GM19023 (cell line): ENCODE measurements at regions not wholly inside any gene's neighbourhood (a gene's known extent, or its start where the extent isn't known, plus 50 kb on each side); places are given as distances from the start of the nearest gene placed in this dataset.
"Not testable (repeated sequence)": the region's sequence is repeated elsewhere in the genome, so short reads cannot be mapped to it uniquely, and the experiment has no call there.

Source experiments
- ATAC-seq: cut with Tn5 transposase; IDR thresholded peaks from one replicate; pipeline ENCODE4 v1.9.1; 2021; ENCODE audit warnings: mild to moderate bottlenecking, moderate library complexity; ENCODE audit not compliant: unreplicated experiment

DNA sequence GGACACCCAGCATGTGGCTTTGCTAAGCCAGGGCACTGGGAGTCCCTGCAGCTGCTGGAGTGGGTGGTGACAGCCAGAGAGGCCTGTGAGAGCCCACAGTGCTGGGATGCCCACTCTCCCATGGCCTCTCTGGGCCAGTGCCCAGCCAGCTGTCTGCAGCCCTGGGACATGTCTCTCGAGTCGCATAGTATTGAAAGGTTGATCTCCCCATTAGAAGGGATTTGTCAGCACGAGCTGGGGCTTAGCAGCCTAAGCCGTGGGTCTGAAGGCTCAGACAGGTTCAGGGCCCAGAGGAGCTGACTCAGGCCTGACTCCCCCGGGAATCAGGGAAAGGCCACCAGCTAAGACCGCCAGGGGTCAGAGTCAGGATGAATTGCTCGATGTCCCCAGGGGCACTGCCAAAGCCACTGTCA, 53.5 kb downstream of the FOXD2 start:
- ATAC-seq: no peak

GRCh38 chr1:47495176-47495713, 57.4 kb downstream of the FOXD2 start:
- no peak for ATAC-seq

DNA sequence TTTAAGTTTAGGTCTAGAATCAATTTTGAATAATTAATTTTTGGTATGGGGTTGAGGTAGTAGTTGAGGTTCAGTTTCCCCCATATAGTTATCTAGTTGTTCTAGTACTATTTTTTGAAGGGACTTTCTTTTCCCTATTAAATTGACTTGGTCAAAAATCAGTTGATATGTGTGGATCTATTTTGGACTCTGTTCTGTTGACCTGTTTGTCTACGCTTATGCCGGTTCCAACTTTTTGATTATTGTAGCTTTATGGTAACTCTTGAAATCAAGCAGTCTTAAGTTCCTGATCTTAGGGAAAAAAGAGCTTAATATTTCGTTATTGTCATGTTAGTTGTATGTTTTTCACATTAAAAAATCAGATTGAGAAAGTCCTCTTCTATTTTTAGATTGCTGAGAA, 60.7 kb downstream of the FOXD2 start:
- no peak for ATAC-seq

DNA sequence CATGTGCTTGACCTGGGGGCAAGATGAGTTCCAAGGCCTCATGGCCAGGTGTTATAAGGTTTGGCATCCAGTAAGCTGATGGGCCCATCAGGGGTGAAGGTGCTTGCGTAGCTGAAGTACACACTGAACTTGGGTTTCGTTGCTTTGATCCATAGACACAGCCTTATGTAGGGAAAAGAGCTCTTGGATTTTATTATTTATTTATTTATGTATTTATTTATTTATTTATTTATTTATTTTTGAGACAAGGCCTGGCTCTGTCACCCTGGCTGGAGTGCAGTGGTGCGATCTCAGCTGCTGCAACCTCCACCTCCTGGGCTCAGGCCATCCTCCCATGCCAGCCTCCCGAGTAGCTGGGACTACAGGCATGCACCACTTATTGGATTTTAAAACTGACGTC, 63.2 kb downstream of the FOXD2 start:
- no peak for ATAC-seq

- no peak for ATAC-seq
Measured at GRCh38 chr1:47502746-47503370, 65.0 kb downstream of the FOXD2 start.

GRCh38 chr1:47504840-47505239, 67.0 kb downstream of the FOXD2 start:
- not testable (repeated sequence) for ATAC-seq

DNA sequence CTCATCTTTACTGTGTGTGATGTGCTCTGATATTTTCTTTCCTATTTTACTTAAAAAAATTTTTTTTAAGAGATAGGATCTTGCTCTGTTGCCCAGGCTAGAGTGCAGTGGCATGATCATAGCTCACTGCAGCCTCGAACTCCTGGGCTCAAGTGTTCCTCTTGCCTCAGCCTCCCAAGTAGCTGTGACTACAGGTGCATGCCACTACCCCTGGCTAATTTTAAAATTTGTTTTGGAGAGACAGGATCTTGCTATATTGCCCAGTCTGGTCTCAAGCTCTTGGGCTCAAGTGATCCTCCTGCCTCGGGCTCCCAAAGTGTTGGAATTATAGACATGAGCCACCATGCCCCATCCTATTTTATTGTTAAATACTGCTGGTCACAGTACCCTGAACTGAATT, 67.4 kb downstream of the FOXD2 start:
- no peak for ATAC-seq

GRCh38 chr1:47506053-47506452, 68.2 kb downstream of the FOXD2 start:
- ATAC-seq: no peak

DNA sequence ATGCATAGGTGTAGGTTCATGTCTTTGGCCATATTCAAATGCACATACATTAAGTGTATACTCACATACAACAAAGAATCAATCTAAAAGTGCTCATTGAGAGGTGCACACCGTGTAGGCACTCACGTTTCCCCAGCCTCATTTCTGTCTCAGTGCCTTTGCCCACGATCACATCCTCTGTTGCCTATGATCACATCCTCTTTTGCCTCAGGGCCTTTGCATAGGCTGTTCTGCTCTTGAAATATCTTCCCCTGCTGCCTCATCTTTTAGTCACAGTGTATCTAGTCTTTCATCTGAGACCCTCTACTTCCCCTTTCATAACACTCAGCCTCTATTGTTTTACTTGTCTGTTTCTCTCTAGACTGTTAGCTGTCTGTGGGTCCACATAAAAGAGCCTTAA, 69.3 kb downstream of the FOXD2 start:
- no peak for ATAC-seq

GRCh38 chr1:47507881-47508701, 70.2 kb downstream of the FOXD2 start:
- peak; percentile 73 for ATAC-seq

DNA sequence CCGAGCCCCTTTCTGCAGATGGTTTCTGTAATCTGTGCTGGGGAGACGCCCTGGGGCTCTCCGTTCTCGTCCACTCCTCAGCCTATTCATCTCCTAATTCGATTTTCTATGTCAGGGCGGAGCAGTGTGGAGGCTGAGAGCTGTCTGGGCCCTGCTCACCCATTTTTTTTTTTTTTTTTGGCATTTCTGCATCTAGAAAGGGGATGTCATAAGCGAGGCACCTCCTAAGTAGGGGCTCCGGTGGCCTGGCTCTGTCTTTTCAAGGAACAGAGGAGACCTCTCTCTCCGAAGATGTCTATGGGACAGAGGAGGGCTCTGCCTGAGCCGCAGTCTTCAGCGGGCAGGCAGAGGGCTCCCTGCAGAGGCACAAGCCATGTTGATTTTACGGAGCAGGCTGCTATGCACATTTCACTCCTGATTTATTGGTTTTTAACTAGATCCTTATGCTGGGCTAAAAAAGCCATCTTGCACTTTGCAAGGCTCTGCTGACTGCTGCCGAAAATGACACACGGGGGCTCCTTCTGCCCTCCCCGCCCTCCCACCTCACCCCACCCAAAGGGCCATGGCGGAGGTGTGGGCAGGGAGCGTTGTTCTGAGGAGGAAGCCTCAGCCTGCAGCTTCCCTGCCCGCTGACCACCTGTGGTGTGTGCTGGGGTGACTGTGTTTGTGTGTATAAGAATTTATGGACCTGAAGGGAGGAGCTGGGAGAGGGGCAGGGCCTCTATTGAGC, 71.0 kb downstream of the FOXD2 start:
- ATAC-seq: no peak

DNA sequence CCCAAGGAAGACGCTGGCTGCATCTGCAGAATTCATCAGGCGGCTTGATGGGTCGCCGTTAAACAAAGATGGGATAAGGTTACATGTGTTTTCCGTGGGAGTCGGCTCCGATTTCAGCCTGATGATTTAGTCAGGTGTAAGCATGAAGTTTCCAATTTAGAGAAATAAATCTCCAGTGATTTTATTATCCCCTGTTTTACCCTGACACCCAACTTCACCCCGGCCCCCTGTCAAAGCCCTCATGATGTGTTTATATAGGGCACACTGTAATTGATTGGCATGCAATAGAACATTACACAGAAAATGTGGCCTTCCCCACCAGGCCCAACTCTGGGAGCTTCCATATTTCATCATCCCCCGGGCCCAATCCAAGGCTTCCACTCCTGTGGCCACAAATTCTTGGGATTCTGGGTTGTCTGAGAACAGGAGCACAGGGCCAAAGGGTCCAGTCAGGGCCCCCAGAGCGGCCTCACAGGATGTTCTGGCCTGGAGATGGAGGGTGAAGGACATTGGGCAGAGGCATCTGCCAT, 72.5 kb downstream of the FOXD2 start:
- ATAC-seq: no peak

- ATAC-seq: no peak
Measured at GRCh38 chr1:47511825-47512224, 74.0 kb downstream of the FOXD2 start.

GRCh38 chr1:47513393-47513792, 75.5 kb downstream of the FOXD2 start:
- no peak for ATAC-seq

GRCh38 chr1:47514229-47514628, 76.4 kb downstream of the FOXD2 start:
- no peak for ATAC-seq

GRCh38 chr1:47515164-47515789, 77.4 kb downstream of the FOXD2 start:
- ATAC-seq: no peak

GRCh38 chr1:47517946-47518345, 80.1 kb downstream of the FOXD2 start:
- ATAC-seq: no peak

- no peak for ATAC-seq
Measured at GRCh38 chr1:47519491-47519890, 81.6 kb downstream of the FOXD2 start.

GRCh38 chr1:47519971-47520370, 82.1 kb downstream of the FOXD2 start:
- no peak for ATAC-seq

DNA sequence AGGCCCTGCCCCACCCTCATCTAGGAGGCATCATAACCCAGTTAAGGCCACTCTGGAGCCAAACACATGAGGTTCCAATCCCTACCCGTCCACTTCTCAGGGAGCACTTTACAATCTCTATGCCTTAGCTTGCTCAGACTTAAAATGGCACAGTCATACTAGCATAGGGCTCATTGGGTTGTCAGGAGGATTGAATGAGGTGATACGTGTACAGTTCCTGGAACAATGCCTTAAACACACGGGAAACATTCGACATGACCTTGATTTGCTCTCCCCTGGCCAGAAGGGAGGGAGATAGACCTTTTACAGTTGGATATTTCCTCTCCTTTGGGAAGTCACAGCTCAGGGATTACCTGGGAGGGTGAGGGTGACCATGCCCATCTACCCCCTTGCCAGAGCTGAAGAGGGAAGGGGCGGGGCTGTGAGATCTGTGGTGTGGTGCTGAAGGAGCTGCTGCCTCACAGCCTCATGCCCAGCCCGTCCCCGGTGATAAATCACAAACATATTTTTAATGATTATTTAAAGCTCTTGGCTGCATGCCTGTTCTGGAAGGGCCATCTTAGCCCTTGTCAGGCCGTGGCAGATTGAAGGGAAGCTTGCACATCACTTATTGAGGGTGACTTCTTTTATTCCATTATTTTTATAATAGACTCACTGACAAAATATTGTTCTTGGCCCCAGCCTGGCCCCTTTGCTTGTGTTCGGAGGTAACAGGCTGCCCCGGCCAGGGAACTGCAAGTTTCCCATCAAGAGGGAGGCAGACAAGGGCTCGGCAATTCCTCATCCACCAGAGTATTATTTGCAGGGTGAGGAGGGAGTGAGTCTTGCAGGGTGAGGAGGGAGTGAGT, 83.4 kb downstream of the FOXD2 start:
- no peak for ATAC-seq
